Ascending aorta (tissue), 2 donors: ENCODE measurements at regions not wholly inside any gene's neighbourhood (a gene's known extent, or its start where the extent isn't known, plus 50 kb on each side); places are given as distances from the start of the nearest gene placed in this dataset.
A peak's percentile ranks its signal among the peaks of the same experiment; 100 is the strongest.
"Not testable (repeated sequence)": the region's sequence is repeated elsewhere in the genome, so short reads cannot be mapped to it uniquely, and the experiment has no call there.

ENCODE experiments used
- DNase-seq, 2 donors: peaks; one replicate each; pipeline ENCODE4 v3.0.0-alpha.2; 2019; ENCODE audit warnings: low spot score in 2 of 2
- H3K27ac ChIP-seq, 2 donors: fragments of 200-600 bp; sonication (generic); one replicate each; pipeline ENCODE4 v1.5.1; 2016 to 2017; ENCODE audit warnings: mild to moderate bottlenecking in 1 of 2
- H3K27me3 ChIP-seq: fragments of 200-600 bp; sonication (generic); one replicate; pipeline ENCODE4 v1.5.1; 2017
- H3K36me3 ChIP-seq, 2 donors: fragments of 200-600 bp; sonication (generic); one replicate each; pipeline ENCODE4 v1.5.1; 2016
- H3K4me1 ChIP-seq, 2 donors: fragments of 200-600 bp; sonication (generic); one replicate each; pipeline ENCODE4 v1.5.1; 2016 to 2017; ENCODE audit warnings: mild to moderate bottlenecking in 1 of 2
- H3K4me3 ChIP-seq, 2 donors: fragments of 200-600 bp; sonication (generic); one replicate each; pipeline ENCODE4 v1.5.1; 2016 to 2017; ENCODE audit warnings: mild to moderate bottlenecking in 1 of 2
- H3K9me3 ChIP-seq, 2 donors: fragments of 200-600 bp; sonication (generic); one replicate each; pipeline ENCODE4 v1.5.1; 2016
- intact Hi-C: fragments of 100-400 bp; cut with DNase I; formaldehyde crosslinking; loops from one replicate; pipeline ENCODE4 v1.15.1; 2023
- TF ChIP-seq, protein P1 (sequence below), 3 experiments: fragments of 200-600 bp in 2 of 3; fragments of 450-650 bp in 1 of 3; sonication (generic) in 2 of 3; IDR thresholded peaks; one replicate each; pipeline ENCODE4 v1.5.1; 2016 to 2019; ENCODE audit warnings: antibody characterized with exemption in 3 of 3, mild to moderate bottlenecking in 1 of 3, moderate library complexity in 1 of 3

DNA sequence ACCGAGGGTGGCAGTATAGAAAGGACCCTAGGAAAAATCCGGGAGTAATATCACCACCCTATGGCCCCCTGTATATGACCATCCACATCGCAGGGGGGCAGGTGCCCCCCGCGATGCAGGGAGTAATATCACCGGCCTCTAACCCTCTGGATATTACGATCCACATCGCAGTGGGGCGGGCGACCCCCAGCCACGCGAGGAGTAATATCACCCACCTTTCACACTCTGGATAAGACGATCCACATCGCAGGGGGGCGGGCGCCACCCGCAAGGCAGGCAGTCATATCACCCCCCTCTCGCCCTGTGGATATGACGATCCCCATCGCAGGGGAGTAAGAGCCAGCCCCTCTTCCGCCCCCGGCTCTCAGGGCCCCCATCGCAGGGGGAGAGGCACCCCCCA, 76.7 kb upstream of the RUBCNL start:
- TF ChIP-seq, protein P1, sequence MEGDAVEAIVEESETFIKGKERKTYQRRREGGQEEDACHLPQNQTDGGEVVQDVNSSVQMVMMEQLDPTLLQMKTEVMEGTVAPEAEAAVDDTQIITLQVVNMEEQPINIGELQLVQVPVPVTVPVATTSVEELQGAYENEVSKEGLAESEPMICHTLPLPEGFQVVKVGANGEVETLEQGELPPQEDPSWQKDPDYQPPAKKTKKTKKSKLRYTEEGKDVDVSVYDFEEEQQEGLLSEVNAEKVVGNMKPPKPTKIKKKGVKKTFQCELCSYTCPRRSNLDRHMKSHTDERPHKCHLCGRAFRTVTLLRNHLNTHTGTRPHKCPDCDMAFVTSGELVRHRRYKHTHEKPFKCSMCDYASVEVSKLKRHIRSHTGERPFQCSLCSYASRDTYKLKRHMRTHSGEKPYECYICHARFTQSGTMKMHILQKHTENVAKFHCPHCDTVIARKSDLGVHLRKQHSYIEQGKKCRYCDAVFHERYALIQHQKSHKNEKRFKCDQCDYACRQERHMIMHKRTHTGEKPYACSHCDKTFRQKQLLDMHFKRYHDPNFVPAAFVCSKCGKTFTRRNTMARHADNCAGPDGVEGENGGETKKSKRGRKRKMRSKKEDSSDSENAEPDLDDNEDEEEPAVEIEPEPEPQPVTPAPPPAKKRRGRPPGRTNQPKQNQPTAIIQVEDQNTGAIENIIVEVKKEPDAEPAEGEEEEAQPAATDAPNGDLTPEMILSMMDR (IDR thresholded peaks at IDR 0.05) = no peak
- no peaks in the 10 kb centered on the region for H3K36me3 ChIP-seq
- no peak for DNase-seq
- no peak overlapping the region for H3K27ac ChIP-seq
- H3K27me3 ChIP-seq = no peaks in the 10 kb centered on the region
- intact Hi-C loops = no loop called here
- no peaks in the 10 kb centered on the region for H3K9me3 ChIP-seq
- peaks cover 0 to 7% of the 10 kb centered on the region in 2 donors for H3K4me1 ChIP-seq
- no peak overlapping the region for H3K4me3 ChIP-seq

DNA sequence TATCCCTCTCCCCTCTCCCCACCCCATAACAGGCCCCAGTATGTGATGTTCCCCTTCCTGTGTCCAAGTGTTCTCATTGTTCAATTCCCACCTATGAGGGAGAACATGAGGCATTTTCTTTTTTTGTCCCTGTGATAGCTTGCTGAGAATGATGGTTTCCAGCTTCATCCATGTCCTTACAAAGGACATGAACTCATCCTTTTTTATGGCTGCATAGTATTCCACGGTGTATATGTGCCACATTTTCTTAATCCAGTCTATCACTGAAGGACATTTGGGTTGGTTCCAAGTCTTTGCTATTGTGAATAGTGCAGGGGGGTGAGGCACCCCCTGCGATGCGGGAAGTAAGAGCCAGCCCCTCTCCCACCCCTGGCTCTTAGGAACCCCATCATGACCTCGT, 73.2 kb upstream of the RUBCNL start:
- H3K27me3 ChIP-seq, H3K9me3 ChIP-seq, H3K36me3 ChIP-seq, intact Hi-C loops, H3K4me1 ChIP-seq, H3K4me3 ChIP-seq, DNase-seq, H3K27ac ChIP-seq: not testable (repeated sequence)

DNA sequence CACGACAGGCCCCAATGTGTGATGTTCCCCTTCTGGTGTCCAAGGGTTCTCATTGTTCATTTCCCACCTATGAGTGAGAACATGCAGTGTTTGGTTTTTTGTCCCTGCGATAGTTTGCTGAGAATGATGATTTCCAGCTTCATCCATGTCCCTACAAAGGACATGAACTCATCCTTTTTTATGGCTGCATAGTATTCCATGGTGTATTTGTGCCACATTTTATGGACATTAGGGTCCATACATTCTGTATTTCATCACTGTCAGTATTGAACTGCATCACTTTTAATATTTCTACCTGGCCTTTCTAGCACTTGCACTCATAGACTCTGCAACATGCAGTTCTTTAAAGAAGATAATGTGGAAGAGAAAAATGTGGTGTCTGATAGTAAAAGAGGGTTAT, 70.2 kb upstream of the RUBCNL start:
- DNase-seq, H3K27me3 ChIP-seq, H3K4me3 ChIP-seq, H3K27ac ChIP-seq, H3K4me1 ChIP-seq, H3K36me3 ChIP-seq, intact Hi-C loops, H3K9me3 ChIP-seq: not testable (repeated sequence)

DNA sequence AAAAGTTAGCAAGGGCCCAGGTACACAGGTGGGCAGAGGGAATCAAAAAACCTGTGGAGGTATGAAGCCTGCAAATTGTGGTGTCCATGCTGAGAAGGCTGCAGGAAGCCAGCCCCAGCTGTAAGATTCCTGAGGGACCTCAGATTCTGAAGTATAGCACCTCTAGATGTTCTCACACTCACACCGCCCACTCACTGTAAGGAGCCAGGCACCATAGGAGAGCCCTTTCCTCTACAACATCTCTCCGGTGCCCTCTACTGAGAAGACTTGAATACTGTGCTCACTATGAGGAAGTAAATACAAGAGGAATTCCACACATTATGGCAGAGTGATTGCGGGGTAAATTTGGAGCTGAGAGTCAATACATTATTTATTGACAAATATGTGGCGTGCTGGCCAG, 68.9 kb upstream of the RUBCNL start:
- intact Hi-C loops, DNase-seq, H3K4me1 ChIP-seq, H3K36me3 ChIP-seq, H3K27me3 ChIP-seq, H3K9me3 ChIP-seq, H3K27ac ChIP-seq, H3K4me3 ChIP-seq: not testable (repeated sequence)
- TF ChIP-seq, protein P1 (IDR thresholded peaks at IDR 0.05) = peak in 1 of 3 experiments; percentile 16

DNA sequence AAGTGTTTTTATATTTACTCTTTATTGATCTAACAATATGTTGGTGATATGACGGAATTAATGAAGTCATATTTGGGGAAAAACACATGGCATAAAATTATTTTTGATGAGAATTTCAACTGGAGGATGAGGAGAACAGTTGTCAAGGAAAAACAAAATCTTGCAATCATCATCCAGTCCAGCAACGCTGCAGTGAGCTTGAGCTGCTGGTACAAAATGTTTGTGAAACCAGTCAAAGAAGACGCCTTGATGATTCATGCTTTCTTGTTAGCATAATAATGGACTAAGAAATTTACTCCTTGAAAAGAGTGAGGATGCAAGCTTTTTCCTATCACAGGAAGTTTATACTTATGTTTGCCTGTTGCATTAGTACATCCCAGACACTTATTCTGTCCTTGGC, 64.1 kb upstream of the RUBCNL start:
- H3K27ac ChIP-seq, H3K27me3 ChIP-seq, H3K36me3 ChIP-seq, H3K4me3 ChIP-seq, intact Hi-C loops, DNase-seq, H3K9me3 ChIP-seq, H3K4me1 ChIP-seq: not testable (repeated sequence)

DNA sequence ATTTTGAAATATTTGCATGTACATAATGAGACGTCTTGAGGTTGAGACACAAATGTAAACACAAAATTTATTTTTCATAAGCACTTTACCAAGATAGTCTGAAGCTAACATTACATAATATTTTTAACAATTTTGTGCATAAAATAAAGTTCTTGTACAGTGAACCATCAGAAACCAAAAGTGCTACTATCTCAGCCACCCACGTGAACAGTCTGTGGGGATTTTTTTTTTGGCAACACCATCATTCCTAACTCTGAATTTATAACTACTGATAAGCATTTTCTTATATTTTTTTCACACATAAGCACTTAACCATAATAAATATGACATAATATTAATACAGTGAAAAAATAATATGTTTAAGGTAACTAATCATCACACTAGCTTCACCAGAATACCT, 62.9 kb upstream of the RUBCNL start:
- H3K36me3 ChIP-seq, H3K9me3 ChIP-seq, H3K4me1 ChIP-seq, intact Hi-C loops, H3K4me3 ChIP-seq, DNase-seq, H3K27me3 ChIP-seq, H3K27ac ChIP-seq: not testable (repeated sequence)

DNA sequence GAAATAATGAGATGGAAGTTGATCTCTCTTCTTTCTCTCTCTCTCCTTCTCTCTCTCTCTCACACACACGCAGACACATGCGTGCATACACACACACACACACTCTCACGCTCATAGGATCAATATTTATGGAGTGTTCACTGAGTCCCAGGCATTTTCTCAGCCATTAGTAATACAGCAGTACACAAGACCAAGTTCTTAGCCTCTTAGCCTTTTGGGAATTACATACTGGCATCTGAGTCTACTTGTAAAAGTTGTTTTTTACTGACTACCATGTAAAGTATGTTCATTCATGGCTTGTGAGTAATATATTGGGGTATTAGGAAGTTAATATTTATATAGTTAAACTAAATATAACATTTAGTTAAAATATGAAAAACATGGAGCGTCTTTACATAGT, 61.1 kb upstream of the RUBCNL start:
- H3K9me3 ChIP-seq, intact Hi-C loops, H3K27ac ChIP-seq, DNase-seq, H3K36me3 ChIP-seq, H3K4me3 ChIP-seq, H3K4me1 ChIP-seq, H3K27me3 ChIP-seq: not testable (repeated sequence)

DNA sequence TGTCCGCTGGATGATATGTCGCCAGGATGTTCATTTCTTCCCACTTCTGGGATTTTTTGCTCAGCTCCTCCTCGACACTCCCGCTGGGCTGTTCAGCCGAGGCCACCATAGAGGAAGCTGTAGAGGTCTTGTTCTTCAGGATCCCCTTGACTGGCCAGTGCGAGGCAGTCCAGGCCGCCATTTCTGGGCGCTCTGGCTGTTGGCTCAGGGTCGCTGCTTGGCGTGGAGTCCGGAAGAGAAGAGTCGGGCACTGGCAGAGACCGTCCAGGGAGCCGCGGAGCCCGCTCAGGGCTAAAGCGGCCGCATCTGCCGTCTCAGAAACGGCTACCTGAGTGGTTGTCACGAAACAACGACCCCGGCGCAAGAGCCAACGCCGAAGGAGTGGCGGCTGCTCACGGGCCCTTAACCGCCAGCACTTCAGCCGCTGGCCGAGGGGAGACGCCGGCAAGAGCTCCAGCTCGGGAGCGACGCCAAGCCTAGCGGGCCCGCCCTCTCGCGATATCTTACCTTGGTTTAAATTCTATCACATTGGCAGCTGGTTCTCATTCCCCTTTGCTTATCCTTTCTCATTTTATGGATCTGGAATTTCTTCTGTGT, 50.9 kb upstream of the RUBCNL start:
- H3K36me3 ChIP-seq, DNase-seq, intact Hi-C loops, H3K4me1 ChIP-seq, H3K27ac ChIP-seq, H3K27me3 ChIP-seq, H3K9me3 ChIP-seq: not testable (repeated sequence)
- peak overlapping the region in 1 of 2 donors; percentile 44 for H3K4me3 ChIP-seq
